ENCODE measurements at regions not wholly inside any gene's neighbourhood (a gene's known extent, or its start where the extent isn't known, plus 50 kb on each side); places are given as distances from the start of the nearest gene placed in this dataset.

- Histone ChIP-seq H3K4me3 (no peak overlapping the region), H3K27ac (no peak overlapping the region), H3K4me1 (no peaks in the 10 kb centered on the region), H3K9me3 (no peaks in the 10 kb centered on the region), H3K36me3 (no peaks in the 10 kb centered on the region), H3K27me3 (replicated peaks in 1 of 7) (no peaks in the 10 kb centered on the region)
- intact Hi-C loops (cut with DNase I; ENCODE audit: low total_unique reads), result no loop called here
- 74 to 83% (median 74%) methylated on average over 3 of the region's 3 CpGs for WGBS, 5 donors
- DNase-seq, result no peak
- TF ChIP-seq POLR2A (IDR thresholded peaks at IDR 0.05), result no peak
- no peak for TF ChIP-seq POLR2AphosphoS5 (IDR thresholded peaks at IDR 0.05)
- TF ChIP-seq CTCF (IDR thresholded peaks at IDR 0.05 in 8 of 11, conservative IDR thresholded peaks at IDR 0.05 in 3 of 11), result no peak
Measured at GRCh38 chr3:118497274-118497673, 537.4 kb downstream of the IGSF11 start.

- no peak overlapping the region for H3K4me3 ChIP-seq
- 28 to 37% (median 32%) methylated on average over 1 of the region's 1 CpG for WGBS, 5 donors
- H3K27me3 ChIP-seq (replicated peaks in 1 of 7), result no peaks in the 10 kb centered on the region
- TF ChIP-seq CTCF (IDR thresholded peaks at IDR 0.05 in 8 of 11, conservative IDR thresholded peaks at IDR 0.05 in 3 of 11) (no peak), POLR2AphosphoS5 (IDR thresholded peaks at IDR 0.05) (no peak), POLR2A (IDR thresholded peaks at IDR 0.05) (no peak)
- no peaks in the 10 kb centered on the region for H3K4me1 ChIP-seq
- no peak overlapping the region for H3K27ac ChIP-seq
- H3K9me3 ChIP-seq, result no peaks in the 10 kb centered on the region
- intact Hi-C loops (cut with DNase I; ENCODE audit: low total_unique reads), result no loop called here
- H3K36me3 ChIP-seq, result no peaks in the 10 kb centered on the region
- no peak for DNase-seq
Measured at GRCh38 chr3:118501152-118501551, 533.5 kb downstream of the IGSF11 start.

- Histone ChIP-seq H3K27ac (no peak overlapping the region), H3K4me1 (no peaks in the 10 kb centered on the region), H3K9me3 (no peaks in the 10 kb centered on the region), H3K4me3 (no peak overlapping the region), H3K27me3 (replicated peaks in 1 of 7) (no peaks in the 10 kb centered on the region), H3K36me3 (no peaks in the 10 kb centered on the region)
- no peak for TF ChIP-seq CTCF (IDR thresholded peaks at IDR 0.05 in 8 of 11, conservative IDR thresholded peaks at IDR 0.05 in 3 of 11)
- TF ChIP-seq POLR2AphosphoS5 (IDR thresholded peaks at IDR 0.05), result no peak
- no peak for DNase-seq
- intact Hi-C loops (cut with DNase I; ENCODE audit: low total_unique reads), result no loop called here
- 83 to 96% (median 92%) methylated on average over 1 of the region's 1 CpG for WGBS, 5 donors
Measured at GRCh38 chr3:118504906-118505305, 529.7 kb downstream of the IGSF11 start.

GRCh38 chr3:118505784-118506183 lies 528.9 kb downstream of the IGSF11 start:
- DNase-seq, result no peak
- no peak for TF ChIP-seq POLR2A (IDR thresholded peaks at IDR 0.05)
- no peak for TF ChIP-seq POLR2AphosphoS5 (IDR thresholded peaks at IDR 0.05)
- TF ChIP-seq CTCF (IDR thresholded peaks at IDR 0.05 in 8 of 11, conservative IDR thresholded peaks at IDR 0.05 in 3 of 11), result no peak
- no peak overlapping the region for H3K27ac ChIP-seq

More at GRCh38 chr3:118505784-118506183, 528.9 kb downstream of the IGSF11 start:
- no peak overlapping the region for H3K4me3 ChIP-seq
- no peaks in the 10 kb centered on the region for H3K27me3 ChIP-seq (replicated peaks in 1 of 7)
- 72 to 93% (median 74%) methylated on average over 2 of the region's 2 CpGs for WGBS, 5 donors
- H3K9me3 ChIP-seq, result no peaks in the 10 kb centered on the region
- no peaks in the 10 kb centered on the region for H3K36me3 ChIP-seq
- no peaks in the 10 kb centered on the region for H3K4me1 ChIP-seq
- intact Hi-C loops (cut with DNase I; ENCODE audit: low total_unique reads), result no loop called here

All from spleen (tissue), 11 donors.